Mammary epithelial cell (primary cell): ENCODE measurements at regions not wholly inside any gene's neighbourhood (a gene's known extent, or its start where the extent isn't known, plus 50 kb on each side); places are given as distances from the start of the nearest gene placed in this dataset.

Experiments
- CTCF ChIP-seq, 2 donors: IDR thresholded peaks in 1 of 2; conservative IDR thresholded peaks in 1 of 2; 2 replicates each; pipeline ENCODE4 v1.5.1; 2011 to 2012; ENCODE audit warnings: inconsistent platforms in 2 of 2, low read length in 2 of 2, mild to moderate bottlenecking in 2 of 2, control low read depth in 1 of 2, low read depth in 1 of 2; ENCODE audit not compliant: insufficient read depth in 1 of 2; ENCODE audit errors: extremely low read depth in 1 of 2
- EZH2 ChIP-seq: IDR thresholded peaks from 2 replicates; pipeline ENCODE4 v1.6.1; 2012; ENCODE audit warnings: low read length, inconsistent platforms, borderline replicate concordance

- TF ChIP-seq CTCF (conservative IDR thresholded peaks at IDR 0.05 in 1 of 2, IDR thresholded peaks at IDR 0.05 in 1 of 2; ENCODE audit: extremely low read depth in 1 of 2, insufficient read depth in 1 of 2, low read depth in 1 of 2, low read length in 2 of 2) (peak; percentile 48 to 53), EZH2 (no peak)
Measured at GRCh38 chr11:36945384-36945783, 347.3 kb upstream of the RAG2 start.
